Mesendoderm (in vitro differentiated cells): ENCODE measurements at regions not wholly inside any gene's neighbourhood (a gene's known extent, or its start where the extent isn't known, plus 50 kb on each side); places are given as distances from the start of the nearest gene placed in this dataset.
A peak's percentile ranks its signal among the peaks of the same experiment; 100 is the strongest.

Experiments
- DNase-seq: peaks from one replicate; pipeline ENCODE4 v3.0.0; 2013
- H2AK5ac ChIP-seq: 2 replicates; pipeline ENCODE4 v1.6.1; 2013; ENCODE audit warnings: low read length, inconsistent platforms
- H2BK120ac ChIP-seq: 2 replicates; pipeline ENCODE4 v1.6.1; 2013; ENCODE audit warnings: low read depth, mild to moderate bottlenecking, low read length, moderate library complexity, mixed read lengths
- H2BK15ac ChIP-seq: replicated peaks from 2 replicates; pipeline ENCODE4 v1.6.1; 2013; ENCODE audit warnings: low read depth, mild to moderate bottlenecking, moderate library complexity
- H2BK5ac ChIP-seq: 2 replicates; pipeline ENCODE4 v1.6.1; 2013; ENCODE audit warnings: low read length, inconsistent platforms
- H3K18ac ChIP-seq: 2 replicates; pipeline ENCODE4 v1.6.1; 2013; ENCODE audit warnings: mild to moderate bottlenecking, low read length, mixed read lengths
- H3K23ac ChIP-seq: one replicate; pipeline ENCODE4 v1.6.1; 2013; ENCODE audit warnings: low read length
- H3K27ac ChIP-seq: 2 replicates; pipeline ENCODE4 v1.5.1; 2013; ENCODE audit warnings: low read depth, mild to moderate bottlenecking, inconsistent platforms, low read length, moderate library complexity
- H3K27me3 ChIP-seq: 2 replicates; pipeline ENCODE4 v1.6.1; 2013; ENCODE audit warnings: low read length, control low read depth, mild to moderate bottlenecking, inconsistent platforms; ENCODE audit not compliant: insufficient read depth, poor library complexity
- H3K36me3 ChIP-seq: 2 replicates; pipeline ENCODE4 v1.6.1; 2013; ENCODE audit warnings: low read length, inconsistent platforms; ENCODE audit not compliant: control insufficient read depth, insufficient read depth
- H3K4ac ChIP-seq: one replicate; pipeline ENCODE4 v1.6.1; 2013; ENCODE audit warnings: low read depth, mild to moderate bottlenecking, low read length, moderate library complexity
- H3K4me1 ChIP-seq: 2 replicates; pipeline ENCODE4 v1.6.1; 2013; ENCODE audit warnings: low read depth, low read length, inconsistent platforms; ENCODE audit not compliant: control insufficient read depth
- H3K4me2 ChIP-seq: 2 replicates; pipeline ENCODE4 v1.6.1; 2013; ENCODE audit warnings: low read length
- H3K4me3 ChIP-seq: 2 replicates; pipeline ENCODE4 v1.5.1; 2013; ENCODE audit warnings: mild to moderate bottlenecking, low read length
- H3K56ac ChIP-seq: one replicate; pipeline ENCODE4 v1.6.1; 2013; ENCODE audit warnings: low read length
- H3K79me1 ChIP-seq: 2 replicates; pipeline ENCODE4 v1.6.1; 2013; ENCODE audit warnings: low read length, inconsistent platforms
- H3K79me2 ChIP-seq: 2 replicates; pipeline ENCODE4 v1.6.1; 2013; ENCODE audit warnings: mild to moderate bottlenecking, low read length; ENCODE audit not compliant: control insufficient read depth, insufficient read depth
- H3K9ac ChIP-seq: 2 replicates; pipeline ENCODE4 v1.6.1; 2013; ENCODE audit warnings: low read length, inconsistent platforms
- H4K5ac ChIP-seq: one replicate; pipeline ENCODE4 v1.6.1; 2013; ENCODE audit warnings: low read length
- H4K8ac ChIP-seq: one replicate; pipeline ENCODE4 v1.6.1; 2013; ENCODE audit warnings: low read depth, mild to moderate bottlenecking, control low read depth, low read length, moderate library complexity
- WGBS: extraction: QIAGEN DNeasy Blood & Tissue Kit; methylation state at CpG from one replicate; pipeline ENCODE4 v1.1.7; 2013; ENCODE audit warnings: low lambda C conversion rate, missing lambda C conversion rate; ENCODE audit not compliant: insufficient coverage; ENCODE audit errors: extremely low coverage; 5-methylcytosine and 5-hydroxymethylcytosine counted together

DNA sequence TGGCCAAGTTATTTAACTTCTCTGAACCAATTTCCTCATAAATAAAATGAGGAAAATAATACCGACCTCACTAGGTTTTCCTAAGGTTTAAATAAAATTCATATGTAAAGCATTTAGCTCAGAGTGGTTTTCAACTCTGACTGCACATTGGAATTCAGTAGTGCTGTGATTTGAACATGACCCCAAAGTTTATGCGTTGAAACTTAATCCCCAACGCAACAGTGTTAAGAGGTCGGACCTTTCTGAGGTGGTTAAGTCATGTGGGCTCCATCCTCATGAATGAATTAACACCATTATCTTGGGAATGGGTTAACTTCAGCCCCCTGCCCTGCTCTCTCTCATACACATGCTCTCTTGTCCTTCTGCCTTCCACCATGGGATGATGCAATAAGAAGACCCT is 322.2 kb downstream of the AASDHPPT start:
- H3K9ac ChIP-seq = no peak overlapping the region
- H3K27ac ChIP-seq = no peak overlapping the region
- H4K8ac ChIP-seq = no peak overlapping the region
- DNase-seq = no peak
- no peak overlapping the region for H3K4ac ChIP-seq
- no peak overlapping the region for H4K5ac ChIP-seq
- H3K4me1 ChIP-seq = no peaks in the 10 kb centered on the region
- no peak overlapping the region for H3K56ac ChIP-seq
- H2BK120ac ChIP-seq = no peak overlapping the region
- H3K4me3 ChIP-seq = no peak overlapping the region
- H2BK5ac ChIP-seq = no peak overlapping the region
- no peaks in the 10 kb centered on the region for H3K36me3 ChIP-seq
- no peak overlapping the region for H3K18ac ChIP-seq
- no peaks in the 10 kb centered on the region for H3K79me2 ChIP-seq
- no peak overlapping the region for H2BK15ac ChIP-seq
- no peak overlapping the region for H3K23ac ChIP-seq
- no peak overlapping the region for H3K4me2 ChIP-seq
- no peaks in the 10 kb centered on the region for H3K79me1 ChIP-seq
- no CpG with 5 or more reads among the region's 4 CpGs for WGBS
- H3K27me3 ChIP-seq = no peaks in the 10 kb centered on the region
- H2AK5ac ChIP-seq = no peak overlapping the region

DNA sequence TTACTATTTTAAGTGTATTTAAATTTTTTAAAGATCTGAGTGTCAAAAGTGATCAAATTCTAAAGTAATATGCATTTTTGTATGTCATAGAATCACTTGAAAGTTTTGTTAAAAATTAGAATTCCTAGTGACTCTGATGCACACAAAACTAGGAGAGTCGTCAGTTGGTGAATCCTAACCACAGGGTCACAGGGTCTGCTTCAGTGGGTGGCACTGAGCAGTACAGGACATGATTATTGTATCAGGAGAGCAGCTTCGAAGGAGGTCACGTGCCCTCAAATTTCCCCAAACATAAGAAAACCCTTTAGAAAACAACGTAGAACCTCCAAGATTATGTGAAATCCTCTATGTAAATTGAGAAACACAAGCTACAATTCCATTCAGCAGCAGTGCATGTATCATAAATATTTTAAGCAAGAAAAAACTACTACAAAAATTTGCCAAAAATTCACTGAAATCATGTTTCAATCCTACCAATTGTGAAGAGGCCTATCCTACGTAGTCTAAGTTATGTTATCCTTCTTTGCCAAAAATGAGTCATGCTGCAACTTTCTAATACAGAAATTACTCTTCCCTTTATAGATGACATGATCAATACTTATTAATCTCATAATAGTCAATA is 323.6 kb downstream of the AASDHPPT start:
- Histone ChIP-seq H3K4me1 (no peaks in the 10 kb centered on the region), H4K8ac (no peak overlapping the region), H2AK5ac (no peak overlapping the region), H4K5ac (no peak overlapping the region), H3K56ac (no peak overlapping the region), H3K23ac (no peak overlapping the region), H3K27me3 (no peaks in the 10 kb centered on the region), H3K27ac (no peak overlapping the region), H2BK120ac (no peak overlapping the region), H3K79me2 (no peaks in the 10 kb centered on the region), H3K4ac (no peak overlapping the region), H3K79me1 (no peaks in the 10 kb centered on the region), H3K9ac (no peak overlapping the region), H3K18ac (no peak overlapping the region), H3K36me3 (no peaks in the 10 kb centered on the region), H2BK5ac (no peak overlapping the region), H3K4me2 (no peak overlapping the region), H2BK15ac (no peak overlapping the region), H3K4me3 (no peak overlapping the region)
- no peak for DNase-seq
- WGBS = no CpG with 5 or more reads among the region's 5 CpGs

DNA sequence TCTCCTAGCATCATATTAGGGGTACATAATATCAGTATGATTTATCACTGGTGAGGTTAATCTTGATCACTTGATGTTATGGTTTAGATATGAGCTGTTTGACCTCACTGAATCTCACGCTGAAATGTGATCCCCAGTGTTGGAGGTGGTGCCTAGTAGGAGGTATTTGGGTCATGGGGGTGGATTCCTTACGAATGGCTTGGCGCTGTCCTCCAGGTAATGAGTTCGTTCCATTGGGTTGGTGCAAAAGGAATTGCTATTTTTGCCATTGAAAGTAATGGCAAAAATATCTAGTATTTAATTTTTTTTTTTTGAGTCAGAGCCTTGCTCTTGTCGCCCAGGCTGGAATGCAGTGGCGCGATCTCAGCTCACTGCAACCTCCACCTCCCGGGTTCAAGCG is 326.3 kb downstream of the AASDHPPT start:
- Histone ChIP-seq H3K4me2 (no peak overlapping the region), H3K4me3 (no peak overlapping the region), H3K79me2 (no peaks in the 10 kb centered on the region), H3K36me3 (no peaks in the 10 kb centered on the region), H3K56ac (no peak overlapping the region), H3K9ac (no peak overlapping the region), H2BK120ac (no peak overlapping the region), H2BK15ac (no peak overlapping the region), H3K4me1 (no peaks in the 10 kb centered on the region), H2BK5ac (no peak overlapping the region), H3K79me1 (no peaks in the 10 kb centered on the region), H3K18ac (no peak overlapping the region), H2AK5ac (no peak overlapping the region), H3K23ac (no peak overlapping the region), H4K8ac (no peak overlapping the region), H3K27ac (no peak overlapping the region), H3K4ac (no peak overlapping the region), H4K5ac (no peak overlapping the region), H3K27me3 (no peaks in the 10 kb centered on the region)
- DNase-seq = no peak
- WGBS = no CpG with 5 or more reads among the region's 9 CpGs

DNA sequence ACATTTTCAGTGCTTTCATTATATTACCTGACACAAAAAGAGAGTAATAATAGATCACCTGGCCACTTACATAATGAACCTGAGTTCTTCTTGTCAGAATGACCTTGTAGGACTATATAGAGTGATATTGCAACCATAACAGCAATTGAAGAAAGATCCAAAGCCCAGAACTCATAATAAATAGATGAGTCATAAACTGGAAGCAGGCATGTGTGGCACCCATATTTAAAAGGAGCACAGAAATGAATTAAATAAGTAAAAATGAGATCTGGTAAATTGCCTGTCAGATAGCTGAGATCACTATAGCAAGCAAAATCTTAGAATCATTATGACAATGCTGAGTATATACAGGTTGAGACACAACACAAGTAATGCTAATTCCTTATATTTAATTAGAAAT is 331.8 kb downstream of the AASDHPPT start:
- Histone ChIP-seq H3K18ac (no peak overlapping the region), H3K4me2 (no peak overlapping the region), H3K4me3 (no peak overlapping the region), H3K56ac (no peak overlapping the region), H4K5ac (no peak overlapping the region), H2BK5ac (no peak overlapping the region), H3K4ac (no peak overlapping the region), H3K23ac (no peak overlapping the region), H3K4me1 (no peaks in the 10 kb centered on the region), H3K9ac (no peak overlapping the region), H2BK15ac (no peak overlapping the region), H4K8ac (no peak overlapping the region), H2AK5ac (no peak overlapping the region), H2BK120ac (no peak overlapping the region), H3K36me3 (no peaks in the 10 kb centered on the region), H3K79me2 (no peaks in the 10 kb centered on the region), H3K27ac (no peak overlapping the region), H3K27me3 (no peaks in the 10 kb centered on the region), H3K79me1 (no peaks in the 10 kb centered on the region)
- DNase-seq = no peak

DNA sequence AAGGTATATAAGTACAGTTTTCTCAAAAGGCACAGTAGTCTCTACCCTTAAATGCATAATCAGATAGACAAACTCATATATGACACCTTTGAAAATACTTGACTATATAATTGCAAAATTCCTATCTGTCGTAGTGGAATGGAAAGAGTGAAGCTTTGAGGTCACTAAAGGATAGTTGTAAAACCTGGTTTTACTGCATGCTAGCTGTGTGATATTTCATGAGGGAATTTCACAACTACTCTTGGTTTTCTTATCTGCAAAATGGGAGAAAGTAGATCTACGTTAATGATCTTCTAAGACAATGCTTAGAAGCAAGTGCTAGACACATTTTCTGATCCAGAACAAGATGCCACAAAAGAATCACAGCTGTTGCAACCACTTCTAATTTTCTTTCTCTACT is 332.2 kb downstream of the AASDHPPT start:
- H3K27me3 ChIP-seq = no peaks in the 10 kb centered on the region
- no peak overlapping the region for H2BK5ac ChIP-seq
- H3K79me1 ChIP-seq = no peaks in the 10 kb centered on the region
- DNase-seq = peak; percentile 32
- H2BK15ac ChIP-seq = no peak overlapping the region
- no peak overlapping the region for H3K23ac ChIP-seq
- H3K18ac ChIP-seq = no peak overlapping the region
- no peak overlapping the region for H2AK5ac ChIP-seq
- no peak overlapping the region for H3K4ac ChIP-seq
- no peak overlapping the region for H4K5ac ChIP-seq
- H3K27ac ChIP-seq = no peak overlapping the region
- no peak overlapping the region for H3K4me2 ChIP-seq
- H4K8ac ChIP-seq = no peak overlapping the region
- H3K4me3 ChIP-seq = no peak overlapping the region
- H3K56ac ChIP-seq = no peak overlapping the region
- no peaks in the 10 kb centered on the region for H3K79me2 ChIP-seq
- H3K9ac ChIP-seq = no peak overlapping the region
- H2BK120ac ChIP-seq = no peak overlapping the region
- WGBS = no CpG with 5 or more reads among the region's 2 CpGs
- no peaks in the 10 kb centered on the region for H3K4me1 ChIP-seq
- no peaks in the 10 kb centered on the region for H3K36me3 ChIP-seq

DNA sequence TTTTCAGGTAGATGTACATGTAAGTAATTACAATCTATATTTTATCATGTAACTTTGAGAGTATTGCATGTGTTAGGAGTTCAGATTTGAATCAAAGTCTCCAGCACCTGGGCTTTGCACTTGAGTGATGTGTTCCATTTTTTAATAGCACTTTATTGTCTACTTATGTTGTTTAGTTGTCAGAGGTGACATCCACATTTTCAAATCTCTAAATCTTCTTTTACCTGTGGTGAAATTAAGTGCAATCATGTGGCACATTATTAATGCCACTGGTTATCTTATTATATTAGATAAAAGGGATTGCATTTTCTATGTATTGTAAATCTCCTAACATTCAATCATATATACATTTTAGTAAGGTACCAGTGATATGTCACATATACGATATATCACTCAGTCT is 333.4 kb downstream of the AASDHPPT start:
- no peaks in the 10 kb centered on the region for H3K36me3 ChIP-seq
- no CpG with 5 or more reads among the region's 1 CpG for WGBS
- no peak overlapping the region for H2BK15ac ChIP-seq
- no peak overlapping the region for H3K23ac ChIP-seq
- H3K27me3 ChIP-seq = no peaks in the 10 kb centered on the region
- no peaks in the 10 kb centered on the region for H3K4me1 ChIP-seq
- H2BK5ac ChIP-seq = no peak overlapping the region
- no peak overlapping the region for H3K27ac ChIP-seq
- H3K9ac ChIP-seq = no peak overlapping the region
- H3K18ac ChIP-seq = no peak overlapping the region
- H2BK120ac ChIP-seq = no peak overlapping the region
- no peak overlapping the region for H3K4me3 ChIP-seq
- H2AK5ac ChIP-seq = no peak overlapping the region
- no peaks in the 10 kb centered on the region for H3K79me1 ChIP-seq
- H4K8ac ChIP-seq = no peak overlapping the region
- no peak overlapping the region for H4K5ac ChIP-seq
- DNase-seq = no peak
- H3K56ac ChIP-seq = no peak overlapping the region
- H3K4ac ChIP-seq = no peak overlapping the region
- no peaks in the 10 kb centered on the region for H3K79me2 ChIP-seq
- no peak overlapping the region for H3K4me2 ChIP-seq
